Endothelial cell (in vitro differentiated cells): ENCODE measurements at regions not wholly inside any gene's neighbourhood (a gene's known extent, or its start where the extent isn't known, plus 50 kb on each side); places are given as distances from the start of the nearest gene placed in this dataset.

Experiments used
- DNase-seq: peaks from one replicate; pipeline ENCODE4 v3.0.0; 2021; ENCODE audit warnings: low spot score
- H3K27ac Mint-ChIP-seq: one replicate; pipeline ENCODE4 v1.8.0; 2021; ENCODE audit warnings: mixed read lengths, inconsistent platforms; ENCODE audit not compliant: unreplicated experiment
- H3K27me3 Mint-ChIP-seq: one replicate; pipeline ENCODE4 v1.8.0; 2021; ENCODE audit warnings: mild to moderate bottlenecking, moderate library complexity, mixed read lengths, inconsistent platforms; ENCODE audit not compliant: unreplicated experiment
- H3K36me3 Mint-ChIP-seq: one replicate; pipeline ENCODE4 v1.8.0; 2021; ENCODE audit warnings: mild to moderate bottlenecking, low read depth, mixed read lengths, inconsistent platforms; ENCODE audit not compliant: unreplicated experiment
- H3K4me1 Mint-ChIP-seq: one replicate; pipeline ENCODE4 v1.8.0; 2021; ENCODE audit warnings: mild to moderate bottlenecking, mixed read lengths, inconsistent platforms; ENCODE audit not compliant: unreplicated experiment
- H3K4me3 Mint-ChIP-seq: one replicate; pipeline ENCODE4 v1.8.0; 2021; ENCODE audit warnings: mild to moderate bottlenecking, mixed read lengths, inconsistent platforms; ENCODE audit not compliant: unreplicated experiment
- H3K9me3 Mint-ChIP-seq: one replicate; pipeline ENCODE4 v1.8.0; 2021; ENCODE audit warnings: mixed read lengths, inconsistent platforms; ENCODE audit not compliant: unreplicated experiment
- CTCF ChIP-seq: fragments of 200-600 bp; sonication (generic); IDR thresholded peaks from one replicate; pipeline ENCODE4 v1.5.0; 2021; ENCODE audit warnings: antibody characterized with exemption; ENCODE audit not compliant: unreplicated experiment

DNA sequence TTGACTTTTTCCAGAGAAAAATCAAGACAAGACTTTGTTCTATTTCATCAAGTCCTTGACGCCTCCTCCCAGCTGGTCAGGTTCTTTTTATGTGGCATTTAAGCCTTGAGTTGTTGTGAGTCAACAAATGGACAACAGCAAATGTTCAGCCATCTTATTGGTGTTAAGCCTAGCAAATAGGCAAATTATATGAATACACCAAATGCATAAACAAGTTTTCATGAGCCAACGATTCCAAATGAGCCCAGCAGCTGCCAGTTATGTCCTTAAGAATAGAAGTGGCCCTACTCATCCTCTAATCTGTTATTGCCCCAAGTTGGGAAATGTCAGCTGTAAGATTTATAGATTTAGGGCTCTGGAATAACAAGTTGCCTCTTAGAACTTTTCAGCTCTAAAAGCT lies 312.0 kb downstream of the SOX4 start:
- no peak for DNase-seq
- H3K36me3 Mint-ChIP-seq: no peaks in the 10 kb centered on the region
- no peak overlapping the region for H3K4me3 Mint-ChIP-seq
- H3K4me1 Mint-ChIP-seq: no peaks in the 10 kb centered on the region
- no peaks in the 10 kb centered on the region for H3K9me3 Mint-ChIP-seq
- H3K27me3 Mint-ChIP-seq: peaks cover 4% of the 10 kb centered on the region
- no peak for TF ChIP-seq CTCF
- H3K27ac Mint-ChIP-seq: no peak overlapping the region

DNA sequence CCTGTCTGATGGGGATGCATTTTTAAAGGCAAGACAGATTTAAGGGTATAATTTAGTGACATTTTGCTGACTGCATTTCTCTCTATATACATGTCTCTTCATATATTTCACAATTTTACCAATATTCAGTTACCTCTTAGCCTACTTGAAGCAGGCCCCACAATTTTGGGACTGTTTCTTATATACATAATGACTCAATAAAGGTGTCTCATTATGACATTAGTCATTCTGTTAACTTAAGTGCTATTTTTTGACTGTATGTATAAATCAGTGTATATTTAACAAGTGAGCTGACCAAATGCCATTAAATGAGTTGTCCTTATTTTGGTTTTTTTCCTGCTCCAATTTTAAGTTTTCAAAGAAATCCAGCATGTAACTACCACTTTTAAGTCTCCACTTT lies 313.3 kb downstream of the SOX4 start:
- peaks cover 6% of the 10 kb centered on the region for H3K27me3 Mint-ChIP-seq
- H3K36me3 Mint-ChIP-seq: no peaks in the 10 kb centered on the region
- H3K4me3 Mint-ChIP-seq: no peak overlapping the region
- H3K4me1 Mint-ChIP-seq: no peaks in the 10 kb centered on the region
- H3K27ac Mint-ChIP-seq: no peak overlapping the region
- DNase-seq: no peak
- TF ChIP-seq CTCF: no peak
- H3K9me3 Mint-ChIP-seq: no peaks in the 10 kb centered on the region

DNA sequence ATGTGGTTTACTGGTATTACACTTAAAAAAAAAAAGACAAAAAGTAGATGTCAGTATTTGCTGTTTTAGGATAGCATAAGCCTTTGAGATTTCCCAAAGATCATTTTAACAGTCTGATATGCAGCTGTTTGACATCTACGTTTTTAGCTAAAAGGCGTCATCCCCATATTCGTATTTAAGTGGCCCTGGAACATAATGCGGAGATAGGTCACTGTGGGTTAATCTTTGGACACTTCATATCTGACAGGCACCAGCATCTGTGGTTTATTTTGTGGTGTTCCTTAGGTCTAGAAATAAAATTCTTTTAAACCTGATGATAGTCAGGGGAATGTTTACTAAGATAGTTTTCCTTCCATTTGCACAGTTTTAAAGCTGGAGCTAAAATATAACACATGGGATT lies 313.7 kb downstream of the SOX4 start:
- H3K4me3 Mint-ChIP-seq: no peak overlapping the region
- DNase-seq: no peak
- peaks cover 6% of the 10 kb centered on the region for H3K27me3 Mint-ChIP-seq
- H3K4me1 Mint-ChIP-seq: peaks cover 3% of the 10 kb centered on the region
- no peak for TF ChIP-seq CTCF
- H3K9me3 Mint-ChIP-seq: no peaks in the 10 kb centered on the region
- H3K36me3 Mint-ChIP-seq: no peaks in the 10 kb centered on the region
- no peak overlapping the region for H3K27ac Mint-ChIP-seq

GRCh38 chr6:21908161-21908848 lies 314.8 kb downstream of the SOX4 start:
- Mint-ChIP-seq H3K27ac (no peak overlapping the region), H3K4me3 (no peak overlapping the region), H3K9me3 (no peaks in the 10 kb centered on the region), H3K27me3 (peaks cover 5% of the 10 kb centered on the region), H3K36me3 (peaks cover 2% of the 10 kb centered on the region), H3K4me1 (peaks cover 5% of the 10 kb centered on the region)
- DNase-seq: no peak
- no peak for TF ChIP-seq CTCF

- Mint-ChIP-seq H3K27ac (no peak overlapping the region), H3K27me3 (peaks cover 3% of the 10 kb centered on the region), H3K4me3 (no peak overlapping the region), H3K36me3 (peaks cover 6% of the 10 kb centered on the region), H3K4me1 (peaks cover 5% of the 10 kb centered on the region), H3K9me3 (no peaks in the 10 kb centered on the region)
- no peak for DNase-seq
- no peak for TF ChIP-seq CTCF
Observed at GRCh38 chr6:21909321-21909720, 315.8 kb downstream of the SOX4 start.
